Loucy (cell line): ENCODE measurements at regions not wholly inside any gene's neighbourhood (a gene's known extent, or its start where the extent isn't known, plus 50 kb on each side); places are given as distances from the start of the nearest gene placed in this dataset.

Experiments
- H2AFZ ChIP-seq: fragments of 200-600 bp; sonication (generic); 2 replicates; pipeline ENCODE4 v1.6.0; 2016; ENCODE audit warnings: antibody characterized with exemption, mild to moderate bottlenecking, low read length, moderate library complexity
- H3F3A ChIP-seq: fragments of 200-600 bp; 2 replicates; pipeline ENCODE4 v1.6.0; 2016; ENCODE audit warnings: antibody characterized with exemption, low read depth, mild to moderate bottlenecking
- H3K27me3 ChIP-seq: fragments of 200-600 bp; sonication (generic); 2 replicates; pipeline ENCODE4 v1.6.1; 2014; ENCODE audit warnings: low read length, mild to moderate bottlenecking; ENCODE audit not compliant: insufficient read depth, poor library complexity, severe bottlenecking
- H3K36me3 ChIP-seq: fragments of 200-600 bp; sonication (generic); 2 replicates; pipeline ENCODE4 v1.6.1; 2016; ENCODE audit warnings: low read length; ENCODE audit not compliant: insufficient read depth
- H3K4me1 ChIP-seq: fragments of 200-600 bp; sonication (generic); 2 replicates; pipeline ENCODE4 v1.5.1; 2014; ENCODE audit warnings: low read length, mild to moderate bottlenecking; ENCODE audit not compliant: insufficient read depth, poor library complexity, severe bottlenecking
- H3K4me2 ChIP-seq: fragments of 200-600 bp; sonication (generic); 2 replicates; pipeline ENCODE4 v1.6.0; 2014; ENCODE audit warnings: antibody characterized with exemption, low read length, low read depth, mild to moderate bottlenecking; ENCODE audit not compliant: poor library complexity, severe bottlenecking
- H3K4me3 ChIP-seq: fragments of 200-600 bp; sonication (generic); 2 replicates; pipeline ENCODE4 v1.5.1; 2014; ENCODE audit warnings: low read length, mild to moderate bottlenecking, mixed read lengths; ENCODE audit not compliant: poor library complexity, severe bottlenecking
- H3K79me2 ChIP-seq: fragments of 200-600 bp; sonication (generic); 2 replicates; pipeline ENCODE4 v1.6.1; 2014; ENCODE audit warnings: low read length; ENCODE audit not compliant: insufficient read depth
- H3K9ac ChIP-seq: fragments of 200-600 bp; sonication (generic); 2 replicates; pipeline ENCODE4 v1.6.0; 2014; ENCODE audit warnings: mild to moderate bottlenecking, low read depth, low read length, moderate library complexity; ENCODE audit not compliant: poor library complexity, severe bottlenecking
- H3K9me2 ChIP-seq: fragments of 200-600 bp; sonication (generic); replicated peaks from 2 replicates; pipeline ENCODE4 v1.6.1; 2016; ENCODE audit warnings: low read depth, low read length, mixed read lengths
- H3K9me3 ChIP-seq: fragments of 200-600 bp; sonication (generic); 2 replicates; pipeline ENCODE4 v1.6.1; 2014; ENCODE audit warnings: mild to moderate bottlenecking, antibody characterized with exemption, low read length, low read depth; ENCODE audit not compliant: insufficient read depth
- H4K20me1 ChIP-seq: fragments of 200-600 bp; sonication (generic); 2 replicates; pipeline ENCODE4 v1.6.0; 2014; ENCODE audit warnings: antibody characterized with exemption, low read length, mild to moderate bottlenecking; ENCODE audit not compliant: insufficient read depth, poor library complexity, severe bottlenecking
- CTCF ChIP-seq: fragments of 200-600 bp; sonication (generic); conservative IDR thresholded peaks from 2 replicates; pipeline ENCODE4 v1.5.1; 2014; ENCODE audit warnings: mild to moderate bottlenecking, antibody characterized with exemption, low read length
- EZH2phosphoT487 ChIP-seq: fragments of 200-600 bp; IDR thresholded peaks from 2 replicates; pipeline ENCODE4 v1.6.1; 2018; ENCODE audit warnings: antibody characterized with exemption, mild to moderate bottlenecking, moderate library complexity, borderline replicate concordance

DNA sequence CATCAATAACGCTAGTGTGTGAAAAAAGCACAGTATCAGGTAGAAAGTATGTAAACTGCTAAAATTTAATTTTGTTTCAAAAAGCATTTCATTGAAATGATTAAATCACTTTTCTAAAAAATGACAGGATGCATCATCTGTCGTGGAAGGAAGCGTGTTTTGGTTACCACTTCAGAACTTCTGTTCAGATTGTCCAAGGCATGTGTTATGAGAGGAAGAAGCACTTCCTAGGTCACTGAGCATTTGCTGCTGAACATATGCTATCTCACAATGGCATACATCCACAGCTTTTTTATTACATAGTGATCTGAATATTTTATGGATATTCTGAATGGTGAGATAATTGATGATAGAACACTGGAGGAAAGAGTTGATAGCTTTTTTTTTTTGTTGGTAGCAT is 737.5 kb downstream of the SATB2 start:
- TF ChIP-seq EZH2phosphoT487 (no peak), CTCF (no peak)
- Histone ChIP-seq H3F3A (no peaks in the 10 kb centered on the region), H3K9me3 (no peaks in the 10 kb centered on the region), H4K20me1 (no peaks in the 10 kb centered on the region), H3K79me2 (no peaks in the 10 kb centered on the region), H2AFZ (no peak overlapping the region), H3K36me3 (no peaks in the 10 kb centered on the region), H3K4me2 (no peak overlapping the region), H3K4me3 (no peak overlapping the region), H3K4me1 (peaks cover 9% of the 10 kb centered on the region), H3K9ac (no peak overlapping the region), H3K9me2 (no peaks in the 10 kb centered on the region), H3K27me3 (no peaks in the 10 kb centered on the region)

GRCh38 chr2:198717451-198717850 is 740.3 kb downstream of the SATB2 start:
- H4K20me1 ChIP-seq: no peaks in the 10 kb centered on the region
- H3K9me3 ChIP-seq: no peaks in the 10 kb centered on the region
- no peaks in the 10 kb centered on the region for H3K36me3 ChIP-seq
- H3K4me3 ChIP-seq: no peak overlapping the region
- no peaks in the 10 kb centered on the region for H3K79me2 ChIP-seq
- no peak overlapping the region for H2AFZ ChIP-seq
- no peaks in the 10 kb centered on the region for H3K27me3 ChIP-seq
- H3K9me2 ChIP-seq: no peaks in the 10 kb centered on the region
- H3K4me1 ChIP-seq: peaks cover 12% of the 10 kb centered on the region
- no peaks in the 10 kb centered on the region for H3F3A ChIP-seq
- TF ChIP-seq EZH2phosphoT487 (no peak), CTCF (peak; percentile 38)
- no peak overlapping the region for H3K9ac ChIP-seq
- H3K4me2 ChIP-seq: no peak overlapping the region

GRCh38 chr2:198715302-198715835 is 742.4 kb downstream of the SATB2 start:
- Histone ChIP-seq H3K4me1 (peaks cover 7% of the 10 kb centered on the region), H3K4me3 (no peak overlapping the region), H3K9me2 (no peaks in the 10 kb centered on the region), H3K4me2 (no peak overlapping the region), H3K27me3 (no peaks in the 10 kb centered on the region), H3K9ac (no peak overlapping the region), H3K36me3 (no peaks in the 10 kb centered on the region), H3K9me3 (no peaks in the 10 kb centered on the region), H3F3A (no peaks in the 10 kb centered on the region), H4K20me1 (no peaks in the 10 kb centered on the region), H3K79me2 (no peaks in the 10 kb centered on the region), H2AFZ (peak overlapping the region; percentile 49)
- TF ChIP-seq EZH2phosphoT487: no peak
- TF ChIP-seq CTCF: no peak
